Cardiac fibroblast (primary cell): ENCODE measurements at regions not wholly inside any gene's neighbourhood (a gene's known extent, or its start where the extent isn't known, plus 50 kb on each side); places are given as distances from the start of the nearest gene placed in this dataset.

Experiments used
- DNase-seq, 2 donors: peaks; one replicate each; pipeline versions ENCODE4 v3.0.0 to v3.0.0-alpha.2; 2010; ENCODE audit warnings: low read depth in 2 of 2
- H3K4me3 ChIP-seq, 2 donors: replicated peaks in 1 of 2; 1 replicate in 1 of 2; 2 replicates in 1 of 2; pipeline ENCODE4 v1.5.1; 2011; ENCODE audit warnings: low read depth in 2 of 2, low read length in 2 of 2, mild to moderate bottlenecking in 2 of 2, moderate library complexity in 1 of 2
- TF ChIP-seq, protein P1 (sequence below): IDR thresholded peaks from one replicate; pipeline ENCODE4 v1.5.1; 2011; ENCODE audit warnings: low read depth, mild to moderate bottlenecking, low read length, inconsistent platforms

DNA sequence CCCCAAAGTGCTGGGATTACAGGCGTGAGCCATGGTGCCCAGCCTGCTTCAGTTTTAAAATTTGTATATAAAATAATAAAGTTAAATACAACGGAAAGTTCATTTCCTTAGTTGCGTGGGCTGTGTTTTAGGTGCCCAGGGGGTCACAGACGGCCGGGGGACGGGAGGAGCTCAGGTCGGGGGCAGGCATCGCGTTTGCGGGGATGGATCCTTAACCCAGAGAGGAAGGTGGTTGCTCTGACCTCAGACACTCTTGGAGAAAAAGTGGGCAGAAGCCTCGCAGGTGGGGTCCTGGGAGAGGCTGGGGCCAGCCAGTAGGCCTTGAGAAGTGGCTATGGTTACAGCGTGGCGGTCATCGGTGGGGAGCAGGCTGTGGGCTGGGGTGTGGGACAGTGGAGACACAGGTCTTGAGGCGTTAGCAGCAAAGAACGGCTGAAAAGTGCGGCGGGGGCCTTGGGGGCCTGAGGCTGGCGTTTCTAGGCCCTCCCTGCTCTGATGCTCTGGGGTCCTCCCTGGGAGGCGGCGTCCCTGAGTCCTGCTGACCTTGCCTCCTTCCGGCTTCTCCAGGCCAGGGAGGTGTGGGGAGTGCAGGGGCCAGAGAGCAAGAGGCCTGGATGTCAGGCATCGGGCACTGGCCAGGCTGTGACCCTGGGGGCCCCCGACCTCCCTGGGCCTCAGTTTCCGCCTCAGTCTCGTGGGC lies 54.4 kb downstream of the UNCX start:
- DNase-seq, result no peak

DNA sequence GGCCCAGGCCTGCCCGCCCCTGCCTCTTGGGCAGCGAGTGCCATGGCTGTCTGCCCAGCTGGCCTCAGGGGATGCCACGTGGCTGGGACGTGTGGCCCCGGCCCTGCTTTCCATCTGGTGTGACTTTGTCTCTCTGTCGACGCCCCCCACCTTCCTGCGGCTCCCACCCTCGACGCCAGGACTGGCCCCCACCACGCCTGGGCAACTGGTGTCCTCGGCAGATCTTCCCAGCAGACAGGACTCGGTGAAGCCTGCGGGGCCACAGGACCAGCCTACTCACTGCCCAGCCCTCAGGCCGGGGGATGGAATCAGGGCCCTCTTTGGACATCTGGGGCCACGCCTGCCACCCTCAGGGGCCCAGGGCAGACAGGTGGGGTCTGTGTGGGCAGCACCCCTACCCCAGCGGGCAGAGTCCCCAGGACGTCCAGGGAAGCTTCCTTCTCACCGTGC lies 55.1 kb downstream of the UNCX start:
- no peak for DNase-seq
- no peak overlapping the region for H3K4me3 ChIP-seq
- TF ChIP-seq, protein P1, sequence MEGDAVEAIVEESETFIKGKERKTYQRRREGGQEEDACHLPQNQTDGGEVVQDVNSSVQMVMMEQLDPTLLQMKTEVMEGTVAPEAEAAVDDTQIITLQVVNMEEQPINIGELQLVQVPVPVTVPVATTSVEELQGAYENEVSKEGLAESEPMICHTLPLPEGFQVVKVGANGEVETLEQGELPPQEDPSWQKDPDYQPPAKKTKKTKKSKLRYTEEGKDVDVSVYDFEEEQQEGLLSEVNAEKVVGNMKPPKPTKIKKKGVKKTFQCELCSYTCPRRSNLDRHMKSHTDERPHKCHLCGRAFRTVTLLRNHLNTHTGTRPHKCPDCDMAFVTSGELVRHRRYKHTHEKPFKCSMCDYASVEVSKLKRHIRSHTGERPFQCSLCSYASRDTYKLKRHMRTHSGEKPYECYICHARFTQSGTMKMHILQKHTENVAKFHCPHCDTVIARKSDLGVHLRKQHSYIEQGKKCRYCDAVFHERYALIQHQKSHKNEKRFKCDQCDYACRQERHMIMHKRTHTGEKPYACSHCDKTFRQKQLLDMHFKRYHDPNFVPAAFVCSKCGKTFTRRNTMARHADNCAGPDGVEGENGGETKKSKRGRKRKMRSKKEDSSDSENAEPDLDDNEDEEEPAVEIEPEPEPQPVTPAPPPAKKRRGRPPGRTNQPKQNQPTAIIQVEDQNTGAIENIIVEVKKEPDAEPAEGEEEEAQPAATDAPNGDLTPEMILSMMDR, result no peak

More for the DNA sequence above, 54.4 kb downstream of the UNCX start:
- TF ChIP-seq, protein P1, result no peak
- no peak overlapping the region for H3K4me3 ChIP-seq

DNA sequence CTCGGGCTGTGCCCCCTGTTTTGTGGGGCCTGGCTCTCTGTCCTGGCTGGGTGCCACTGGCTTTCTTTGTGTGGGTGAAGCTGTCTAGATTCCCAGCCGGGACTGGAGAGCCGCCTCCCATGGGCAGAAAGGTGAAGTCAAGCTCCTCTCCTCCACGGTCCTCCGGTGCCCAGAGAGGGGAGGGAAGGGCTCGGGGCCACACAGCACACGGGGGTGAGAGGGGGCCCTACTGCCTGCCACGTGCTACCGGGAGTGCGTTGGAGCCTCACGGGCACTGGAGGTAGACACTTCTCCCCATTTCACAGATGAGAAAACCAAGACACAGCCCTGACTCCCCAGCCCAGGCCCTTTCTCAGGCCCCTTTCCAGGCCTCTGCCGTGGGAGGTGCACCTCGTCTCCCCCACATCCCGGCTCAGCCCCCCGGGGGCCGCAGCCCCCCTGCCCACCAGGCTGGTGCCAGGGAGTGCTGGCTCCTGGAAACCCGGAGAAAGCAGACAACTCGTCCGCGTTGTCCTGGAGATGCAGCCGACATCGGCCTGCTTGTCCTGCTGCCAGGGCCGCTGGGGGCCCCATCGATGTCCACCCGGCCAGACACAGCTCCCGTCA lies 55.8 kb downstream of the UNCX start:
- TF ChIP-seq, protein P1, result no peak
- no peak for DNase-seq

DNA sequence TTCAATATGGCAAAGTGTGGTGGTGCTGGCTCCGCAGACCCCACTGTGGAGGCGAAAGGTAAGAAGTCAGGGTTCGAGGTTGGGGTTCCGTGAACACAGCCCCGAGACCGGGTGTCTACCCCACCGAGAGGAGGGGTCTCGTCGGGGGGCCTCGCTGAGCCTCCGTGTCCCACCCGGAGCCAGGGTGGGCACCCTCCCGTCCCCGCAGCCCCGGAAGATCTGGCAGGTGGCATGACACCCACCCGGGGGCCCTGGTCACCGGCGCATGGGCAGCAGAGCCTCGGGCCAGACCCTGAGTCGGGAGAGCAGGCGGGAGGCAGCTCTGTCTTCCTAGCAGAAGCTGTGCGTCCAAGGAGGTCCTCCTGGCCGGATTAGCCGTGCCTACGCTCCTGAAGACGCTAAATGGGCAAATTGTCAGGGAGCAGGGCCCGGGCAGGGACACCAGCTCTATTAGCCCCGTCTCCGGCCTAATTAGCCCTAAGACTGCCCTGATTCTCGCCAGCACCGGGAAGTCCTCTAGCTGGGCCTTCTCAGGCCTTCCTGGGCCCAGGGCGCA lies 56.4 kb downstream of the UNCX start:
- no peak overlapping the region for H3K4me3 ChIP-seq
- TF ChIP-seq, protein P1, result no peak
- DNase-seq, result no peak

More for the DNA sequence above, 55.8 kb downstream of the UNCX start:
- no peak overlapping the region for H3K4me3 ChIP-seq

DNA sequence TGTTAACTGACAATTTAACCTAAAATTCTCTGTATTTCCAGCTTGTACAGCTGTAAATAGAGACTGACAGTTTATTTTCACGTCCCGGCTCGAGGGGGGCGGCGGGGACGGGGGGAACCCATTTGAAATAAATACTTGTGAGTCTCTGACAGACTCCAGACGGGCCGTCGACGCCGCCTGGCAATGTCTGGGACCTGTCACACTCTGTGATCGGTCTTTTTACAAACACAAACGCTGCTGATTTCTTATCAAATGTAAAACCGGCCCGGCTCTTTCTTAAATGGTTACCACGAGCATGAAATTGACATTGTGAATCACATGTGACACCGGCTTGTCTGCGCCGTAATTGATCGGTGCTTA lies 57.0 kb downstream of the UNCX start:
- TF ChIP-seq, protein P1, result no peak
- no peak overlapping the region for H3K4me3 ChIP-seq
- DNase-seq, result no peak

DNA sequence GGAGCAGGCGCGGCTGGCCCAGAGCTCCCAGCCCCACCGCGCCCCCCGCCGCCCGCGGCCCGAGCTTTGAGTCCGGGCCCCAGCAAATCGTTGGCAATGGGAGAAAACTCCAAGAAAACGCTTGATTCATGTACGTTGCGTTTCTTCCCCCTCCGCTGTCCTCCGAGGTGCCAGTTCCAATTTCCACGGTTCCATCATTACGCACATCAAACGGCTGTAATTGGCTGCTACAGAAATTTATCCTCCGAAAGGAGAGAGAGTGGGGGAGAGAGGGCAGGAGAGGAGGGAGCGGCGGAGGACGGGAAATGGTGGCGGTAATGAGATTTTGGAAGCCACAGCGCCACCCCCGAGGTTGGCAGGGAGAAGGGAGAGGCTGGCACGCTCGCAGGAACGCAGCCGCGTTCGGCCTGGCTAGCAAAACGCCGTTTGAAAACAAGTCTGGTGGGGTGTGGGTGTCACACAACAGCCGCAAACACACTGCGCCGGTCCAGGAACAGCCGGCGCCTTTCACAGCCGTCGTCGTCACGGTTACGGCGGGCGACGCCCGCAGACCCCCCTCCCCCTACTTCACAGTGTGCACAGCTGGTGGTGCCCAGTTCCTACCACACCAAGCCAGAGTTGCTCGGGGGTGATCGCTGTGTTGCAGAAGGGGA lies 57.5 kb downstream of the UNCX start:
- peak overlapping the region; percentile 23 to 30 for H3K4me3 ChIP-seq
- DNase-seq, result peak; percentile 15 to 35
- TF ChIP-seq, protein P1, result no peak
